ENCODE measurements at regions not wholly inside any gene's neighbourhood (a gene's known extent, or its start where the extent isn't known, plus 50 kb on each side); places are given as distances from the start of the nearest gene placed in this dataset.

- no peak for DNase-seq (ENCODE audit: low read depth in 2 of 2)
- Histone ChIP-seq H3K36me3 (ENCODE audit: control insufficient read depth, insufficient read depth, low read length) (no peaks in the 10 kb centered on the region), H3K9me3 (ENCODE audit: control insufficient read depth, insufficient read depth, low read depth, low read length) (no peaks in the 10 kb centered on the region), H3K27me3 (ENCODE audit: control insufficient read depth, insufficient read depth, low read length) (no peaks in the 10 kb centered on the region), H3K9ac (ENCODE audit: insufficient read depth, low read length) (no peak overlapping the region), H3K4me2 (ENCODE audit: extremely low read depth, insufficient read depth, low read length) (no peak overlapping the region), H2AFZ (ENCODE audit: low read length) (no peak overlapping the region), H4K20me1 (ENCODE audit: control insufficient read depth, extremely low read depth, insufficient read depth, low read length) (no peaks in the 10 kb centered on the region), H3K27ac (ENCODE audit: insufficient read depth, low read length) (no peak overlapping the region), H3K4me3 (replicated peaks in 1 of 4; ENCODE audit: control extremely low read depth in 1 of 4, insufficient read depth in 1 of 4, low read depth in 3 of 4, low read length in 4 of 4) (no peak overlapping the region), H3K4me1 (ENCODE audit: control insufficient read depth, extremely low read depth, insufficient read depth, low read length) (no peaks in the 10 kb centered on the region), H3K79me2 (ENCODE audit: control insufficient read depth, insufficient read depth, low read length) (no peaks in the 10 kb centered on the region)
- no peak for TF ChIP-seq EZH2 (IDR thresholded peaks at IDR 0.05; ENCODE audit: low read length, missing control alignments)
- TF ChIP-seq, protein P1, sequence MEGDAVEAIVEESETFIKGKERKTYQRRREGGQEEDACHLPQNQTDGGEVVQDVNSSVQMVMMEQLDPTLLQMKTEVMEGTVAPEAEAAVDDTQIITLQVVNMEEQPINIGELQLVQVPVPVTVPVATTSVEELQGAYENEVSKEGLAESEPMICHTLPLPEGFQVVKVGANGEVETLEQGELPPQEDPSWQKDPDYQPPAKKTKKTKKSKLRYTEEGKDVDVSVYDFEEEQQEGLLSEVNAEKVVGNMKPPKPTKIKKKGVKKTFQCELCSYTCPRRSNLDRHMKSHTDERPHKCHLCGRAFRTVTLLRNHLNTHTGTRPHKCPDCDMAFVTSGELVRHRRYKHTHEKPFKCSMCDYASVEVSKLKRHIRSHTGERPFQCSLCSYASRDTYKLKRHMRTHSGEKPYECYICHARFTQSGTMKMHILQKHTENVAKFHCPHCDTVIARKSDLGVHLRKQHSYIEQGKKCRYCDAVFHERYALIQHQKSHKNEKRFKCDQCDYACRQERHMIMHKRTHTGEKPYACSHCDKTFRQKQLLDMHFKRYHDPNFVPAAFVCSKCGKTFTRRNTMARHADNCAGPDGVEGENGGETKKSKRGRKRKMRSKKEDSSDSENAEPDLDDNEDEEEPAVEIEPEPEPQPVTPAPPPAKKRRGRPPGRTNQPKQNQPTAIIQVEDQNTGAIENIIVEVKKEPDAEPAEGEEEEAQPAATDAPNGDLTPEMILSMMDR (conservative IDR thresholded peaks at IDR 0.05 in 1 of 2, IDR thresholded peaks at IDR 0.05 in 1 of 2; ENCODE audit: low read depth in 1 of 2, low read length in 2 of 2) = no peak
These were observed 203.1 kb downstream of the FAT4 start for GRCh38 chr4:125517831-125518230.

- H3K4me1 ChIP-seq (ENCODE audit: control insufficient read depth, extremely low read depth, insufficient read depth, low read length) = no peaks in the 10 kb centered on the region
- H3K27me3 ChIP-seq (ENCODE audit: control insufficient read depth, insufficient read depth, low read length) = no peaks in the 10 kb centered on the region
- no peak overlapping the region for H3K27ac ChIP-seq (ENCODE audit: insufficient read depth, low read length)
- TF ChIP-seq, protein P1 (conservative IDR thresholded peaks at IDR 0.05 in 1 of 2, IDR thresholded peaks at IDR 0.05 in 1 of 2; ENCODE audit: low read depth in 1 of 2, low read length in 2 of 2) = no peak
- TF ChIP-seq EZH2 (IDR thresholded peaks at IDR 0.05; ENCODE audit: low read length, missing control alignments) = no peak
- no peak overlapping the region for H2AFZ ChIP-seq (ENCODE audit: low read length)
- no peak overlapping the region for H3K9ac ChIP-seq (ENCODE audit: insufficient read depth, low read length)
- H3K9me3 ChIP-seq (ENCODE audit: control insufficient read depth, insufficient read depth, low read depth, low read length) = no peaks in the 10 kb centered on the region
- H4K20me1 ChIP-seq (ENCODE audit: control insufficient read depth, extremely low read depth, insufficient read depth, low read length) = no peaks in the 10 kb centered on the region
- no peaks in the 10 kb centered on the region for H3K36me3 ChIP-seq (ENCODE audit: control insufficient read depth, insufficient read depth, low read length)
- no peak overlapping the region for H3K4me3 ChIP-seq (replicated peaks in 1 of 4; ENCODE audit: control extremely low read depth in 1 of 4, insufficient read depth in 1 of 4, low read depth in 3 of 4, low read length in 4 of 4)
- H3K79me2 ChIP-seq (ENCODE audit: control insufficient read depth, insufficient read depth, low read length) = no peaks in the 10 kb centered on the region
- no peak for DNase-seq (ENCODE audit: low read depth in 2 of 2)
- H3K4me2 ChIP-seq (ENCODE audit: extremely low read depth, insufficient read depth, low read length) = no peak overlapping the region
These were observed 203.5 kb downstream of the FAT4 start for GRCh38 chr4:125518281-125518680.

DNA sequence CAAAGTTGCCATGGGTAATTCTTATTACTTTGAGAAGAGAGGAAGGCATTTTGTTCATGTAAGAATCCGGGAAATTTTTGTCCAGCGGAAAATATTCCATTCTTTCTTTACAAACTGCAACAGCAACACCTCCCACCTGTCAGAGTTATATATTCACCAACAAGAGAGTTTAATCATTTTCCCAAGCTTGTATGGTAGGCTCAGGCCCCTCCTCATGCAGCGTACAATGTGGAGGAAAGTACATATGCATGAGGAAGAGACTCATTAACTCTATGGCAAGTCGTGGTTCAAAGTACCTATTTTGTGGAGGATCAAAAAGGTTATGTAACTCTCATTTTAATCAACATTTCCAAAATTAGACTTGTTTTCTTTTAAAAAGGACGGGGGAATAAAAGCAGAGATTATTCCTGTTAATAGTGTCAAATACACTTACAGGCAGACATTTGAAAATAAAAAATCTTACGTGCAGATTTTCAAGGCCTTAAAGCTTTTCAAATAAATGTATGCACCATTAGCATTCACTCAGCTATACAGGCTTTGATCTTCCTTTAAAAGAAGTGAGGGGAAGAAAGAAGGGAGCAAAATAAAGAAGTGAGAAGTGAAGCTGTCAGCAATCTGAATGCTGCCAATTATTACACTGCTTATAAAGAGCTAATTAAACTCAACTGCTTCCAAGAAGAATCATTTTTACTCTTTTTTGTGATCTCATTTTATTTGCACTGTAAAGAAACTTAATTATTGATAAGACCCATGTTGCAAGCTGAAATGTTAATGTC lies 204.8 kb downstream of the FAT4 start:
- no peak overlapping the region for H3K4me3 ChIP-seq (replicated peaks in 1 of 4; ENCODE audit: control extremely low read depth in 1 of 4, insufficient read depth in 1 of 4, low read depth in 3 of 4, low read length in 4 of 4)
- H3K27ac ChIP-seq (ENCODE audit: insufficient read depth, low read length) = no peak overlapping the region
- no peaks in the 10 kb centered on the region for H3K4me1 ChIP-seq (ENCODE audit: control insufficient read depth, extremely low read depth, insufficient read depth, low read length)
- no peaks in the 10 kb centered on the region for H3K9me3 ChIP-seq (ENCODE audit: control insufficient read depth, insufficient read depth, low read depth, low read length)
- no peaks in the 10 kb centered on the region for H3K79me2 ChIP-seq (ENCODE audit: control insufficient read depth, insufficient read depth, low read length)
- no peak for TF ChIP-seq EZH2 (IDR thresholded peaks at IDR 0.05; ENCODE audit: low read length, missing control alignments)
- TF ChIP-seq, protein P1 (conservative IDR thresholded peaks at IDR 0.05 in 1 of 2, IDR thresholded peaks at IDR 0.05 in 1 of 2; ENCODE audit: low read depth in 1 of 2, low read length in 2 of 2) = no peak
- no peak overlapping the region for H3K9ac ChIP-seq (ENCODE audit: insufficient read depth, low read length)
- H3K36me3 ChIP-seq (ENCODE audit: control insufficient read depth, insufficient read depth, low read length) = no peaks in the 10 kb centered on the region
- no peak overlapping the region for H2AFZ ChIP-seq (ENCODE audit: low read length)
- no peaks in the 10 kb centered on the region for H3K27me3 ChIP-seq (ENCODE audit: control insufficient read depth, insufficient read depth, low read length)
- no peaks in the 10 kb centered on the region for H4K20me1 ChIP-seq (ENCODE audit: control insufficient read depth, extremely low read depth, insufficient read depth, low read length)
- no peak for DNase-seq (ENCODE audit: low read depth in 2 of 2)
- H3K4me2 ChIP-seq (ENCODE audit: extremely low read depth, insufficient read depth, low read length) = no peak overlapping the region

Measured in fibroblast of lung (primary cell).